GM11168 (cell line): ENCODE measurements at regions not wholly inside any gene's neighbourhood (a gene's known extent, or its start where the extent isn't known, plus 50 kb on each side); places are given as distances from the start of the nearest gene placed in this dataset.

Experiments
- in situ Hi-C: fragments of 300-500 bp; cut with MboI; formaldehyde crosslinking; loops from one replicate; pipeline ENCODE4 v1.12.0; 2022; ENCODE audit warnings: low sequenced_read_pairs; ENCODE audit not compliant: unreplicated experiment

GRCh38 chr1:227451954-227452353 is 111.4 kb upstream of the ZNF678 start:
- in situ Hi-C loops: no loop called here

GRCh38 chr1:227451057-227451456 is 112.3 kb upstream of the ZNF678 start:
- in situ Hi-C loops: no loop called here

- in situ Hi-C loops: no loop called here
These were observed 112.9 kb upstream of the ZNF678 start for GRCh38 chr1:227450489-227450888.

- in situ Hi-C loops: no loop called here
These were observed 113.5 kb upstream of the ZNF678 start for GRCh38 chr1:227449741-227450441.

GRCh38 chr1:227449051-227449450 is 114.3 kb upstream of the ZNF678 start:
- in situ Hi-C loops: no loop called here

- in situ Hi-C loops: no loop called here
These were observed 115.8 kb upstream of the ZNF678 start for GRCh38 chr1:227447531-227447990.

- in situ Hi-C loops: no loop called here
These were observed 117.6 kb upstream of the ZNF678 start for GRCh38 chr1:227445746-227446145.

GRCh38 chr1:227445092-227445674 is 118.2 kb upstream of the ZNF678 start:
- in situ Hi-C loops: no loop called here

GRCh38 chr1:227440182-227440581 is 121.9 kb upstream of the CDC42BPA start:
- in situ Hi-C loops: no loop called here

- in situ Hi-C loops: no loop called here
These were observed 119.3 kb upstream of the CDC42BPA start for GRCh38 chr1:227437495-227438008.

- in situ Hi-C loops: no loop called here
These were observed 116.6 kb upstream of the CDC42BPA start for GRCh38 chr1:227434808-227435444.

GRCh38 chr1:227433663-227434341 is 115.5 kb upstream of the CDC42BPA start:
- in situ Hi-C loops: no loop called here

- in situ Hi-C loops: no loop called here
These were observed 114.7 kb upstream of the CDC42BPA start for GRCh38 chr1:227432981-227433380.

- in situ Hi-C loops: no loop called here
These were observed 113.9 kb upstream of the CDC42BPA start for GRCh38 chr1:227432181-227432535.

GRCh38 chr1:227429447-227430359 is 111.4 kb upstream of the CDC42BPA start:
- in situ Hi-C loops: no loop called here

- in situ Hi-C loops: no loop called here
These were observed 110.5 kb upstream of the CDC42BPA start for GRCh38 chr1:227428803-227429202.

- in situ Hi-C loops: no loop called here
These were observed 109.1 kb upstream of the CDC42BPA start for GRCh38 chr1:227427411-227427810.

- in situ Hi-C loops: no loop called here
These were observed 106.7 kb upstream of the CDC42BPA start for GRCh38 chr1:227424953-227425352.

- in situ Hi-C loops: no loop called here
These were observed 105.9 kb upstream of the CDC42BPA start for GRCh38 chr1:227424159-227424680.

- in situ Hi-C loops: no loop called here
These were observed 104.3 kb upstream of the CDC42BPA start for GRCh38 chr1:227422581-227422980.
